Stimulated activated CD4-positive, alpha-beta T cell treated with anti-CD3 and anti-CD28 coated beads, Interleukin-15, amount 100 ng/mL, for 1 hour (primary cell): ENCODE measurements at regions not wholly inside any gene's neighbourhood (a gene's known extent, or its start where the extent isn't known, plus 50 kb on each side); places are given as distances from the start of the nearest gene placed in this dataset.
"Not testable (repeated sequence)": the region's sequence is repeated elsewhere in the genome, so short reads cannot be mapped to it uniquely, and the experiment has no call there.

ENCODE experiments used
- DNase-seq, 2 donors: peaks; one replicate each; pipeline ENCODE4 v3.0.0-alpha.2; 2020; ENCODE audit warnings: low read depth in 1 of 2, low spot score in 1 of 2

GRCh38 chr4:117545039-117545438 lies 459.7 kb upstream of the TRAM1L1 start:
- DNase-seq = no peak

GRCh38 chr4:117549524-117549923 lies 464.1 kb upstream of the TRAM1L1 start:
- no peak for DNase-seq

GRCh38 chr4:117550085-117550484 lies 464.7 kb upstream of the TRAM1L1 start:
- DNase-seq = no peak

- DNase-seq = no peak
Observed at GRCh38 chr4:117560329-117560728, 474.0 kb upstream of the NDST3 start.

- no peak for DNase-seq
Observed at GRCh38 chr4:117574085-117574484, 460.2 kb upstream of the NDST3 start.

GRCh38 chr4:117575850-117576249 lies 458.4 kb upstream of the NDST3 start:
- no peak for DNase-seq

GRCh38 chr4:117577686-117578311 lies 456.5 kb upstream of the NDST3 start:
- DNase-seq = no peak

GRCh38 chr4:117588771-117589170 lies 445.5 kb upstream of the NDST3 start:
- DNase-seq = no peak

- DNase-seq = no peak
Observed at GRCh38 chr4:117596917-117597480, 437.3 kb upstream of the NDST3 start.

- not testable (repeated sequence) for DNase-seq
Observed at GRCh38 chr4:117599393-117599792, 434.9 kb upstream of the NDST3 start.

GRCh38 chr4:117600936-117601335 lies 433.4 kb upstream of the NDST3 start:
- not testable (repeated sequence) for DNase-seq

GRCh38 chr4:117610706-117611308 lies 423.5 kb upstream of the NDST3 start:
- no peak for DNase-seq

GRCh38 chr4:117621673-117622072 lies 412.6 kb upstream of the NDST3 start:
- no peak for DNase-seq

- DNase-seq = no peak
Observed at GRCh38 chr4:117623326-117623725, 411.0 kb upstream of the NDST3 start.

GRCh38 chr4:117626664-117627063 lies 407.6 kb upstream of the NDST3 start:
- no peak for DNase-seq

GRCh38 chr4:117634716-117635115 lies 399.6 kb upstream of the NDST3 start:
- DNase-seq = no peak

- no peak for DNase-seq
Observed at GRCh38 chr4:117637347-117637746, 396.9 kb upstream of the NDST3 start.

- no peak for DNase-seq
Observed at GRCh38 chr4:117640836-117641235, 393.4 kb upstream of the NDST3 start.

GRCh38 chr4:117641519-117641918 lies 392.8 kb upstream of the NDST3 start:
- DNase-seq = no peak

- no peak for DNase-seq
Observed at GRCh38 chr4:117654079-117654478, 380.2 kb upstream of the NDST3 start.

- no peak for DNase-seq
Observed at GRCh38 chr4:117660668-117661067, 373.6 kb upstream of the NDST3 start.

GRCh38 chr4:117661091-117662072 lies 372.9 kb upstream of the NDST3 start:
- DNase-seq = no peak
